ENCODE measurements at regions not wholly inside any gene's neighbourhood (a gene's known extent, or its start where the extent isn't known, plus 50 kb on each side); places are given as distances from the start of the nearest gene placed in this dataset.
A peak's percentile ranks its signal among the peaks of the same experiment; 100 is the strongest.

DNA sequence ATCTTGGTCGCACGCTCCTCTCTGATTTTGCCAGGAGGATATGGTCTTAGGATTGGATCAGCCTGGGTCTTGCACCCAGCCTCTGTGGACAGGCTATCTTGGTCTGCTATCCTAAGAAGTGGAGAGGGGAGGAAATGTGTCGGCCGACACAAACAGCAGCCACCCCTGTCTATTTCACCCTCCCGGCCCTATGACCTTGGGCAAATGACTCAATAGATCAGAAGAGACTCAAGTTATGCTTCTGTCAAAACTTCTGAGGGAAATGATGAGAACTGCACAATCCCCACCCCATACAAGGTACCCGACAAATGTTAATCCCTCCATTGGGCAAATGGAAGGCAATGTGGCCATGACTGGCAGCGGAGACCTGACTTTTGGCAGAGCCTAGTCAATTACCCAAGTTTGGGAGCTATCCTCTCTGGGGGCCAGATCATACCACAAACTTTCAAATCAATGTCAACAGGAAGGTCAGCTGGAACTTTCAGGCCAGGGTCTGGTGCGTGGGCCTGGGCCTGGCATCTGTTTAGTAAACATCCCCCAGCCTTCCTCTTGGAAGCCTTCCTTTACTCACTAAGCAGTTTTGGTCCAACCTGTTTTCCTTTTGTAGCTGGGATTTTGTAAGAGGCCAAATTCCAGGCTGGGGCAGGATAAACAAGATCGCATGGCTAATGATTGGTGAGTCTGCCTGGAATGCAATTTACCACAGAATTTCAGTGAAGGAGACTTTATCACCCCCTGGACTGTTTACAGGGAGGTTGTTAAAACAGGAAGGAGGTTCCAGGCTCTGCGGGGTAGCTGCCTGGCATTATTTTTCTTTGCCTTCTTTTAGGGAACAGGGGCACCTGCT is 64.2 kb upstream of the CPEB4 start (continued):
- TF ChIP-seq, protein P1, sequence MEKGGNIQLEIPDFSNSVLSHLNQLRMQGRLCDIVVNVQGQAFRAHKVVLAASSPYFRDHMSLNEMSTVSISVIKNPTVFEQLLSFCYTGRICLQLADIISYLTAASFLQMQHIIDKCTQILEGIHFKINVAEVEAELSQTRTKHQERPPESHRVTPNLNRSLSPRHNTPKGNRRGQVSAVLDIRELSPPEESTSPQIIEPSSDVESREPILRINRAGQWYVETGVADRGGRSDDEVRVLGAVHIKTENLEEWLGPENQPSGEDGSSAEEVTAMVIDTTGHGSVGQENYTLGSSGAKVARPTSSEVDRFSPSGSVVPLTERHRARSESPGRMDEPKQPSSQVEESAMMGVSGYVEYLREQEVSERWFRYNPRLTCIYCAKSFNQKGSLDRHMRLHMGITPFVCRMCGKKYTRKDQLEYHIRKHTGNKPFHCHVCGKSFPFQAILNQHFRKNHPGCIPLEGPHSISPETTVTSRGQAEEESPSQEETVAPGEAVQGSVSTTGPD (CRISPR knock-in tag; IDR thresholded peaks at IDR 0.05) = peak; percentile 99
- peak; percentile 87 for TF ChIP-seq ZNF563 (CRISPR knock-in tag; IDR thresholded peaks at IDR 0.05)
- no peak for TF ChIP-seq BRD4 (CRISPR knock-in tag; IDR thresholded peaks at IDR 0.05)
- TF ChIP-seq, protein P2, sequence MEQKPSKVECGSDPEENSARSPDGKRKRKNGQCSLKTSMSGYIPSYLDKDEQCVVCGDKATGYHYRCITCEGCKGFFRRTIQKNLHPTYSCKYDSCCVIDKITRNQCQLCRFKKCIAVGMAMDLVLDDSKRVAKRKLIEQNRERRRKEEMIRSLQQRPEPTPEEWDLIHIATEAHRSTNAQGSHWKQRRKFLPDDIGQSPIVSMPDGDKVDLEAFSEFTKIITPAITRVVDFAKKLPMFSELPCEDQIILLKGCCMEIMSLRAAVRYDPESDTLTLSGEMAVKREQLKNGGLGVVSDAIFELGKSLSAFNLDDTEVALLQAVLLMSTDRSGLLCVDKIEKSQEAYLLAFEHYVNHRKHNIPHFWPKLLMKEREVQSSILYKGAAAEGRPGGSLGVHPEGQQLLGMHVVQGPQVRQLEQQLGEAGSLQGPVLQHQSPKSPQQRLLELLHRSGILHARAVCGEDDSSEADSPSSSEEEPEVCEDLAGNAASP (CRISPR knock-in tag; IDR thresholded peaks at IDR 0.05; ENCODE audit: borderline replicate concordance) = peak; percentile 90; the same call in 1 of the 2 replicates
- no peak for TF ChIP-seq POLR2AphosphoS5 (IDR thresholded peaks at IDR 0.05; ENCODE audit: low read depth, low read length)
- peak; percentile 96 for TF ChIP-seq RXRB (CRISPR knock-in tag; IDR thresholded peaks at IDR 0.05; ENCODE audit: borderline replicate concordance)
- TF ChIP-seq ZBTB7A (CRISPR knock-in tag; IDR thresholded peaks at IDR 0.05) = peak; percentile 36; the same call in 1 of the 2 replicates
- TF ChIP-seq ZNF556 (CRISPR knock-in tag; IDR thresholded peaks at IDR 0.05; ENCODE audit: borderline replicate concordance) = peak; percentile 81; the same call in 1 of the 2 replicates
- peak; percentile 96 for TF ChIP-seq TBL1XR1 (IDR thresholded peaks at IDR 0.05; ENCODE audit: borderline replicate concordance, low read length, partially characterized antibody)
- TF ChIP-seq, protein P3, sequence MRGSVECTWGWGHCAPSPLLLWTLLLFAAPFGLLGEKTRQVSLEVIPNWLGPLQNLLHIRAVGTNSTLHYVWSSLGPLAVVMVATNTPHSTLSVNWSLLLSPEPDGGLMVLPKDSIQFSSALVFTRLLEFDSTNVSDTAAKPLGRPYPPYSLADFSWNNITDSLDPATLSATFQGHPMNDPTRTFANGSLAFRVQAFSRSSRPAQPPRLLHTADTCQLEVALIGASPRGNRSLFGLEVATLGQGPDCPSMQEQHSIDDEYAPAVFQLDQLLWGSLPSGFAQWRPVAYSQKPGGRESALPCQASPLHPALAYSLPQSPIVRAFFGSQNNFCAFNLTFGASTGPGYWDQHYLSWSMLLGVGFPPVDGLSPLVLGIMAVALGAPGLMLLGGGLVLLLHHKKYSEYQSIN (CRISPR knock-in tag; IDR thresholded peaks at IDR 0.05; ENCODE audit: borderline replicate concordance) = no peak
- TF ChIP-seq TCF7 (IDR thresholded peaks at IDR 0.05; ENCODE audit: low read depth) = peak; percentile 82
- TF ChIP-seq REL (CRISPR knock-in tag; conservative IDR thresholded peaks at IDR 0.05) = peak; percentile 49; the same call in 1 of the 2 replicates
- no peak for TF ChIP-seq PAWR (CRISPR knock-in tag; IDR thresholded peaks at IDR 0.05; ENCODE audit: borderline replicate concordance)
- TF ChIP-seq MEIS1 (CRISPR knock-in tag; IDR thresholded peaks at IDR 0.05; ENCODE audit: borderline replicate concordance) = no peak; the same call in 1 of the 2 replicates
- TF ChIP-seq ZNF432 (CRISPR knock-in tag; IDR thresholded peaks at IDR 0.05; ENCODE audit: borderline replicate concordance) = no peak
- TF ChIP-seq MEF2D (CRISPR knock-in tag; IDR thresholded peaks at IDR 0.05) = peak; percentile 95
- TF ChIP-seq SNAPC2 (CRISPR knock-in tag; IDR thresholded peaks at IDR 0.05) = peak; percentile 94; the same call in 1 of the 2 replicates
- peak; percentile 69; the same call in 1 of the 2 replicates for TF ChIP-seq MYC (CRISPR knock-in tag; IDR thresholded peaks at IDR 0.05; ENCODE audit: borderline replicate concordance)
- peak; percentile 71; the same call in 1 of the 2 replicates for TF ChIP-seq ZKSCAN8 (CRISPR knock-in tag; IDR thresholded peaks at IDR 0.05; ENCODE audit: borderline replicate concordance)
- TF ChIP-seq, protein P4, sequence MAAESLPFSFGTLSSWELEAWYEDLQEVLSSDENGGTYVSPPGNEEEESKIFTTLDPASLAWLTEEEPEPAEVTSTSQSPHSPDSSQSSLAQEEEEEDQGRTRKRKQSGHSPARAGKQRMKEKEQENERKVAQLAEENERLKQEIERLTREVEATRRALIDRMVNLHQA (CRISPR knock-in tag; IDR thresholded peaks at IDR 0.05) = peak; percentile 53; the same call in 1 of the 2 replicates
- TF ChIP-seq RCOR2 (CRISPR knock-in tag; IDR thresholded peaks at IDR 0.05) = peak; percentile 90
- TF ChIP-seq ELF1 (CRISPR knock-in tag; IDR thresholded peaks at IDR 0.05) = peak; percentile 67

All from HepG2 (cell line).